ENCODE measurements at regions not wholly inside any gene's neighbourhood (a gene's known extent, or its start where the extent isn't known, plus 50 kb on each side); places are given as distances from the start of the nearest gene placed in this dataset.

- TF ChIP-seq CTCF (IDR thresholded peaks at IDR 0.05; ENCODE audit: unreplicated experiment): no peak
- H3K36me3 Mint-ChIP-seq (ENCODE audit: insufficient read depth, unreplicated experiment): no peaks in the 10 kb centered on the region
- H3K4me1 Mint-ChIP-seq (ENCODE audit: low read depth, unreplicated experiment): no peaks in the 10 kb centered on the region
- H3K27ac Mint-ChIP-seq (ENCODE audit: unreplicated experiment): no peak overlapping the region
- intact Hi-C loops (cut with micrococcal nuclease; ENCODE audit: unreplicated experiment): no loop called here
- H3K27me3 Mint-ChIP-seq (ENCODE audit: unreplicated experiment): no peaks in the 10 kb centered on the region
- no TSS peak for BruUV-seq (replicated peaks)
- CTCF ChIA-PET: no interaction called here
- no peak overlapping the region for H3K4me3 Mint-ChIP-seq (ENCODE audit: low read depth, unreplicated experiment)
- DNase-seq: no peak
- peaks cover 13% of the 10 kb centered on the region for H3K9me3 Mint-ChIP-seq (ENCODE audit: low read depth, unreplicated experiment)
These were observed 161.4 kb upstream of the C16orf82 start for GRCh38 chr16:26905336-26905735.

GRCh38 chr16:26909623-26910022 lies 157.1 kb upstream of the C16orf82 start:
- Mint-ChIP-seq H3K27me3 (ENCODE audit: unreplicated experiment) (no peaks in the 10 kb centered on the region), H3K4me1 (ENCODE audit: low read depth, unreplicated experiment) (no peaks in the 10 kb centered on the region), H3K27ac (ENCODE audit: unreplicated experiment) (no peak overlapping the region), H3K9me3 (ENCODE audit: low read depth, unreplicated experiment) (peaks cover 10% of the 10 kb centered on the region), H3K4me3 (ENCODE audit: low read depth, unreplicated experiment) (no peak overlapping the region), H3K36me3 (ENCODE audit: insufficient read depth, unreplicated experiment) (no peaks in the 10 kb centered on the region)
- intact Hi-C loops (cut with micrococcal nuclease; ENCODE audit: unreplicated experiment): no loop called here
- no peak for DNase-seq
- BruUV-seq (replicated peaks): no TSS peak
- TF ChIP-seq CTCF (IDR thresholded peaks at IDR 0.05; ENCODE audit: unreplicated experiment): no peak
- CTCF ChIA-PET: no interaction called here

GRCh38 chr16:26911436-26911835 lies 155.3 kb upstream of the C16orf82 start:
- Mint-ChIP-seq H3K27me3 (ENCODE audit: unreplicated experiment) (no peaks in the 10 kb centered on the region), H3K4me1 (ENCODE audit: low read depth, unreplicated experiment) (no peaks in the 10 kb centered on the region), H3K4me3 (ENCODE audit: low read depth, unreplicated experiment) (no peak overlapping the region), H3K9me3 (ENCODE audit: low read depth, unreplicated experiment) (peaks cover 8% of the 10 kb centered on the region), H3K27ac (ENCODE audit: unreplicated experiment) (no peak overlapping the region), H3K36me3 (ENCODE audit: insufficient read depth, unreplicated experiment) (no peaks in the 10 kb centered on the region)
- CTCF ChIA-PET: no interaction called here
- no peak for TF ChIP-seq CTCF (IDR thresholded peaks at IDR 0.05; ENCODE audit: unreplicated experiment)
- DNase-seq: no peak
- intact Hi-C loops (cut with micrococcal nuclease; ENCODE audit: unreplicated experiment): no loop called here
- BruUV-seq (replicated peaks): no TSS peak

- intact Hi-C loops (cut with micrococcal nuclease; ENCODE audit: unreplicated experiment): no loop called here
- CTCF ChIA-PET: no interaction called here
- no peak for DNase-seq
- H3K27ac Mint-ChIP-seq (ENCODE audit: unreplicated experiment): no peak overlapping the region
- no TSS peak for BruUV-seq (replicated peaks)
- H3K36me3 Mint-ChIP-seq (ENCODE audit: insufficient read depth, unreplicated experiment): no peaks in the 10 kb centered on the region
- H3K4me1 Mint-ChIP-seq (ENCODE audit: low read depth, unreplicated experiment): no peaks in the 10 kb centered on the region
- no peaks in the 10 kb centered on the region for H3K27me3 Mint-ChIP-seq (ENCODE audit: unreplicated experiment)
- no peak overlapping the region for H3K4me3 Mint-ChIP-seq (ENCODE audit: low read depth, unreplicated experiment)
- TF ChIP-seq CTCF (IDR thresholded peaks at IDR 0.05; ENCODE audit: unreplicated experiment): no peak
- H3K9me3 Mint-ChIP-seq (ENCODE audit: low read depth, unreplicated experiment): peaks cover 6% of the 10 kb centered on the region
These were observed 152.9 kb upstream of the C16orf82 start for GRCh38 chr16:26913851-26914250.

Measured in Calu3 (cell line).